ENCODE measurements at regions not wholly inside any gene's neighbourhood (a gene's known extent, or its start where the extent isn't known, plus 50 kb on each side); places are given as distances from the start of the nearest gene placed in this dataset.

- no peak for FAIRE-seq
- Histone ChIP-seq H4K20me1 (replicated peaks; ENCODE audit: control insufficient read depth, extremely low read depth, insufficient read depth, low read length) (no peaks in the 10 kb centered on the region), H3K4me2 (ENCODE audit: insufficient read depth, low read length) (no peak overlapping the region), H3K4me3 (replicated peaks in 1 of 3; ENCODE audit: insufficient read depth in 1 of 3, low read depth in 1 of 3, low read length in 3 of 3) (no peak overlapping the region), H3K27me3 (ENCODE audit: control insufficient read depth in 2 of 2, insufficient read depth in 2 of 2, low read length in 2 of 2) (peaks cover 18 to 21% of the 10 kb centered on the region in 2 experiments), H3K9ac (replicated peaks; ENCODE audit: extremely low read depth, insufficient read depth, low read length) (no peak overlapping the region), H3K36me3 (ENCODE audit: control insufficient read depth in 2 of 2, extremely low read depth in 1 of 2, insufficient read depth in 2 of 2, low read length in 2 of 2) (no peaks in the 10 kb centered on the region), H3K4me1 (ENCODE audit: control insufficient read depth, extremely low read depth, insufficient read depth, low read length) (no peaks in the 10 kb centered on the region), H2AFZ (ENCODE audit: low read depth, low read length) (no peak overlapping the region), H3K9me1 (replicated peaks; ENCODE audit: control insufficient read depth, extremely low read depth, insufficient read depth, low read length) (no peaks in the 10 kb centered on the region), H3K9me3 (replicated peaks; ENCODE audit: control insufficient read depth, insufficient read depth, low read length) (no peaks in the 10 kb centered on the region), H3K27ac (ENCODE audit: insufficient read depth, low read depth, low read length) (no peak overlapping the region), H3K79me2 (ENCODE audit: control insufficient read depth, insufficient read depth, low read length) (no peaks in the 10 kb centered on the region)
- ChIA-PET POLR2A (no interaction called here), CTCF (interaction anchor here (1.6 kb wide), 1 partner anchor 9 kb away, joined by 5 read pairs; no protein-coding TSS in a partner anchor)
- TF ChIP-seq FOS (IDR thresholded peaks at IDR 0.05; ENCODE audit: borderline replicate concordance, insufficient read depth, low read length) (no peak), CTCF (IDR thresholded peaks at IDR 0.05; ENCODE audit: extremely low read depth in 1 of 2, insufficient read depth in 1 of 2, low read depth in 1 of 2, low read length in 2 of 2) (no peak), JUN (IDR thresholded peaks at IDR 0.05; ENCODE audit: borderline replicate concordance, insufficient read depth, insufficient read length, low read depth) (no peak), POLR2A (IDR thresholded peaks at IDR 0.05; ENCODE audit: low read depth, low read length) (no peak), EZH2 (IDR thresholded peaks at IDR 0.05; ENCODE audit: borderline replicate concordance, low read depth, low read length, severe bottlenecking) (no peak), GATA2 (IDR thresholded peaks at IDR 0.05; ENCODE audit: insufficient read depth, insufficient read length, low read depth, low read length) (no peak), MAX (IDR thresholded peaks at IDR 0.05; ENCODE audit: insufficient read depth, insufficient read length) (no peak), POLR2AphosphoS5 (IDR thresholded peaks at IDR 0.05; ENCODE audit: insufficient read depth, low read depth, low read length) (no peak), MYC (IDR thresholded peaks at IDR 0.05; ENCODE audit: low read depth, low read length) (no peak)
- no TSS peak for BruUV-seq (replicated peaks)
- dilution Hi-C loops (cut with MboI; ENCODE audit: extremely low pct_ligation_motif_present, low sequenced_read_pairs) (no loop called here), intact Hi-C loops (cut with micrococcal nuclease) (no loop called here)
- DNase-seq (ENCODE audit: low read depth, low spot score) = no peak
Measured at GRCh38 chr6:43847741-43848630, 78.0 kb downstream of the VEGFA start.

Measured in endothelial cell of umbilical vein (primary cell).